Ovary (tissue), 7 donors: ENCODE measurements at regions not wholly inside any gene's neighbourhood (a gene's known extent, or its start where the extent isn't known, plus 50 kb on each side); places are given as distances from the start of the nearest gene placed in this dataset.

Experiments used
- DNase-seq, 5 donors: peaks; one replicate each; pipeline ENCODE4 v3.0.0-alpha.2; 2019 to 2020
- H3K27ac ChIP-seq, 2 donors: fragments of 200-600 bp; one replicate each; pipeline versions ENCODE4 v1.5.1 to v1.8.0; 2019 to 2022
- H3K27me3 ChIP-seq: fragments of 200-600 bp; one replicate; pipeline ENCODE4 v1.8.0; 2022
- H3K36me3 ChIP-seq: fragments of 200-600 bp; sonication (generic); one replicate; pipeline ENCODE4 v1.5.1; 2019
- H3K4me1 ChIP-seq: one replicate; pipeline ENCODE4 v1.8.1; 2013; ENCODE audit warnings: mild to moderate bottlenecking, moderate library complexity; ENCODE audit not compliant: insufficient read depth
- H3K4me3 ChIP-seq: fragments of 200-600 bp; sonication (generic); one replicate; pipeline ENCODE4 v1.5.1; 2017
- H3K9me3 ChIP-seq, 2 donors: fragments of 200-600 bp in 1 of 2; sonication (generic) in 1 of 2; one replicate each; pipeline versions ENCODE4 v1.5.1 to v1.8.1; 2013 to 2019; ENCODE audit warnings: mild to moderate bottlenecking in 1 of 2, moderate library complexity in 1 of 2
- EP300 ChIP-seq: sonication (generic); formaldehyde crosslinking; IDR thresholded peaks from one replicate; pipeline ENCODE4 v1.6.1; 2017; ENCODE audit warnings: antibody characterized with exemption
- POLR2A ChIP-seq: fragments of 450-650 bp; IDR thresholded peaks from one replicate; pipeline ENCODE4 v1.6.1; 2017; ENCODE audit warnings: antibody characterized with exemption, mild to moderate bottlenecking, moderate library complexity
- WGBS, 3 donors: extraction: QIAGEN DNeasy Blood & Tissue Kit in 1 of 3; methylation state at CpG; one replicate each; pipeline versions ENCODE4 v1.1.5 to v1.1.7; 2013 to 2017; 5-methylcytosine and 5-hydroxymethylcytosine counted together
- intact Hi-C, 4 donors: fragments of 100-400 bp; cut with DNase I; formaldehyde crosslinking; loops; one replicate each; pipeline versions ENCODE4 v1.11.0 to v1.15.1; 2022 to 2023
- TF ChIP-seq, protein P1 (sequence below), 3 donors: fragments of 450-650 bp in 2 of 3; fragments of 200-600 bp in 1 of 3; IDR thresholded peaks; one replicate each; pipeline versions ENCODE4 v1.5.1 to v1.8.0; 2016 to 2022; ENCODE audit warnings: antibody characterized with exemption in 3 of 3, mild to moderate bottlenecking in 1 of 3
- donor health status: DM: no; HTN: no; CAD: no; lungs with moderate emphysema.
- donor health status: DM: no; HTN: no; CAD: no.
- donor health status: Bipolar disorder and iron deficiency.
- donor health status: DM: no; HTN: no; CAD: no.
- donor health status: DM: yes; HTN: yes; CAD: no.

DNA sequence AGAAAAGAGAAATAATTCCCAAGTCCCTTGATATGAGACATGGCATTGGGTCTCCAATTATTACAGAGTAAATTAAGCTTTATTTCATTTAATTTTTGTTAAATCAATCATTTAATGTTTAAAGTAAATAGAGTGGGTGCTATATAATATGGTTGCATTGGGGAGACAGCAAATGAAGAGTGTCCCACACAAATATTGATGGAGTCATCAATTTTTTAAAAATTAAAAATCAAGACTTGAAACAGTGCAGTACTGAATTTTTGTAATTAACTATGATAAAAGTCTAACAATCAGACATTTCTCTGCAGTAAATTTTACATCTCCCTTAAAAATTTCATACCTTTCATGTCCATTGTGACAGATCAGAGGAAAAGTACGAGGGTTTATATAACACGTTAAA is 193.9 kb upstream of the ID4 start:
- Histone ChIP-seq H3K27ac (no peak overlapping the region), H3K4me1 (no peaks in the 10 kb centered on the region), H3K9me3 (no peaks in the 10 kb centered on the region), H3K36me3 (no peaks in the 10 kb centered on the region), H3K4me3 (no peak overlapping the region), H3K27me3 (no peaks in the 10 kb centered on the region)
- TF ChIP-seq, protein P1, sequence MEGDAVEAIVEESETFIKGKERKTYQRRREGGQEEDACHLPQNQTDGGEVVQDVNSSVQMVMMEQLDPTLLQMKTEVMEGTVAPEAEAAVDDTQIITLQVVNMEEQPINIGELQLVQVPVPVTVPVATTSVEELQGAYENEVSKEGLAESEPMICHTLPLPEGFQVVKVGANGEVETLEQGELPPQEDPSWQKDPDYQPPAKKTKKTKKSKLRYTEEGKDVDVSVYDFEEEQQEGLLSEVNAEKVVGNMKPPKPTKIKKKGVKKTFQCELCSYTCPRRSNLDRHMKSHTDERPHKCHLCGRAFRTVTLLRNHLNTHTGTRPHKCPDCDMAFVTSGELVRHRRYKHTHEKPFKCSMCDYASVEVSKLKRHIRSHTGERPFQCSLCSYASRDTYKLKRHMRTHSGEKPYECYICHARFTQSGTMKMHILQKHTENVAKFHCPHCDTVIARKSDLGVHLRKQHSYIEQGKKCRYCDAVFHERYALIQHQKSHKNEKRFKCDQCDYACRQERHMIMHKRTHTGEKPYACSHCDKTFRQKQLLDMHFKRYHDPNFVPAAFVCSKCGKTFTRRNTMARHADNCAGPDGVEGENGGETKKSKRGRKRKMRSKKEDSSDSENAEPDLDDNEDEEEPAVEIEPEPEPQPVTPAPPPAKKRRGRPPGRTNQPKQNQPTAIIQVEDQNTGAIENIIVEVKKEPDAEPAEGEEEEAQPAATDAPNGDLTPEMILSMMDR (IDR thresholded peaks at IDR 0.05), result no peak
- TF ChIP-seq POLR2A, result no peak
- TF ChIP-seq EP300, result no peak
- intact Hi-C loops, result no loop called here
- 64 to 92% (median 91%) methylated on average over 2 of the region's 2 CpGs for WGBS, 3 donors
- no peak for DNase-seq

DNA sequence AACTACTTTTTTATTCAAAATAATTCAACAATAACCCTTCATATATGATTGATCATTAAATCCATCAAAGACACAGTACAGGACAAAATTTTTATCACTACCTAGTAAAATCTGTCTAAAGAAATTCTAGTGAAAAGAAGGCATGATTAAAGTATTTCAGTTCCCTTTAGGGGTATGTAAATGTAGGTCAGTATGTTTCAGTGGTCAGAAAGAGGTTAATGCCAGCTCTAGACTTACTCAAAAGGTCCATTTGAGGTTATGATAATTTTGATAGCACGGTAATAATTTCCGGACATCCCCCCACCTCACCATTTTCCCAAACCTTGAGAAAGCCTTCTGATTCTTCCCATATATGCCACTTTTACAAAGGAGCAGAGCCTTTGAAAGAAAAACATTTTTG is 193.5 kb upstream of the ID4 start:
- Histone ChIP-seq H3K4me3 (no peak overlapping the region), H3K27ac (no peak overlapping the region), H3K27me3 (no peaks in the 10 kb centered on the region), H3K9me3 (no peaks in the 10 kb centered on the region), H3K4me1 (no peaks in the 10 kb centered on the region), H3K36me3 (no peaks in the 10 kb centered on the region)
- TF ChIP-seq POLR2A (no peak), EP300 (no peak)
- TF ChIP-seq, protein P1 (IDR thresholded peaks at IDR 0.05), result no peak
- no peak for DNase-seq
- 60 to 75% (median 63%) methylated on average over 2 of the region's 2 CpGs for WGBS, 3 donors
- intact Hi-C loops, result no loop called here

DNA sequence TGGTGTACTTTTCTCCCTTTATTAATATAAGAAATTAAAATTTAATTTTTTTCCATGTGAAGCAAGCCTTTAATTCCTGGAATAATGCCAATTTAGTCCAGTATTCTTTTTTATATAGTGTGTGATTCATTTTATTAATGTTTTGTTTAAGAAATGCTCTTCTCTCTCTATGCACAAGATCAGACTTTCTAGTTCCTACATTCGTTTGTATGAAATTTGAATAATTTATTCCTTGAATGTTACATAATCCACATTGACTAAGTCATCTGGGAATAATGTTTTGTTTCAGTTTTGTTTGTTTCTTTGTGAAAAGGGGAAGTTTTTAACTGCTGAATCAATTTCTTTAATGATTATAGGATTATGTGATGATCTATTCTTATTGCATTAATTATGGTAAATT is 181.4 kb upstream of the ID4 start:
- 33 to 51% (median 40%) methylated on average over 1 of the region's 1 CpG for WGBS, 3 donors
- H3K9me3 ChIP-seq, result no peaks in the 10 kb centered on the region
- H3K4me1 ChIP-seq, result no peaks in the 10 kb centered on the region
- no peak for DNase-seq
- intact Hi-C loops, result loop anchor here in 1 of 4 donors (10.0 kb wide), 1 partner anchor 1321 kb away; no protein-coding TSS in a partner anchor
- H3K4me3 ChIP-seq, result no peak overlapping the region
- H3K27me3 ChIP-seq, result no peaks in the 10 kb centered on the region
- no peaks in the 10 kb centered on the region for H3K36me3 ChIP-seq
- H3K27ac ChIP-seq, result no peak overlapping the region
- TF ChIP-seq, protein P1 (IDR thresholded peaks at IDR 0.05), result no peak
- TF ChIP-seq POLR2A (no peak), EP300 (no peak)

DNA sequence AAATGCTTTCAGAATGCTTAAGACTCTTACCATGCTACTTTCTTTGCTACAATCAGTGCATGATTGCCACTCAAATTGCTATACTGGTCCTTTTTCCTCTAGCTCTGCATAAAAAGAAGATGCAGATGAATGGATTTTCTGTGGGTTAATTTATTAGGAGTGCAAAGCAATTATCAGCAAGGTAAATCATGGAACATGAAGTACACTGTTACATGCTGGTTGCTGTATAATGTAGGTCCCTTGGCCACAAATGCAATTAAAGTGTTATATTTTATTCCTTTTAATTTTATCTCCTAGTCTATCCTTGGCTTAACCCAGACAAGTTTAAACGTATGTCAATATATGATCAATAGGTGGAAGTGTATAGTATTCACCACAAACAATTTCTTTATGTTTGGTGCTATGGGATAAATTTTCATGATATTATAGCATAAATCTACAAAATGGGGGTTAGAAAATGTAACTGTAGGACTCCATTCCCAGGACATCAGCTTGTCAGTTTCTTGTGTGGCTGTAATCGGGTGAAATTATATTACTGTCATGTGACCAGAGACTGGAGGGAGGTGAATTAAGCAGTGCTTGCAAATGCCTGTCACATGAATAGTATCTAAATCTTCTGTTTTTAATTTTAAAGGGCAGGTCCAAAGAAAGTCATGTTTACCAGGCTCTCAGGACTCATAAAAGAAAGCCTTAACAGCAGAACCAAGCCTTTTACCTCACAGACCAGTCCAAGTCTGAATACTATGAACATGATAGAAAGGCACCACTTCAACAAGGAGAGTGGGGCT is 176.9 kb upstream of the ID4 start:
- intact Hi-C loops, result no loop called here
- TF ChIP-seq, protein P1 (IDR thresholded peaks at IDR 0.05), result no peak
- TF ChIP-seq EP300 (no peak), POLR2A (no peak)
- 65 to 71% (median 66%) methylated on average over 2 of the region's 2 CpGs for WGBS, 3 donors
- H3K9me3 ChIP-seq, result no peaks in the 10 kb centered on the region
- no peaks in the 10 kb centered on the region for H3K4me1 ChIP-seq
- H3K36me3 ChIP-seq, result no peaks in the 10 kb centered on the region
- no peak for DNase-seq
- H3K27ac ChIP-seq, result no peak overlapping the region
- no peak overlapping the region for H3K4me3 ChIP-seq
- H3K27me3 ChIP-seq, result no peaks in the 10 kb centered on the region
